ENCODE measurements at regions not wholly inside any gene's neighbourhood (a gene's known extent, or its start where the extent isn't known, plus 50 kb on each side); places are given as distances from the start of the nearest gene placed in this dataset.
"Not testable (repeated sequence)": the region's sequence is repeated elsewhere in the genome, so short reads cannot be mapped to it uniquely, and the experiment has no call there.

- no peak for DNase-seq (ENCODE audit: low read depth in 2 of 2)
Observed at GRCh38 chr12:116360579-116361413, 83.3 kb upstream of the MED13L start.

- DNase-seq (ENCODE audit: low read depth in 2 of 2): no peak
Observed at GRCh38 chr12:116361414-116362223, 84.1 kb upstream of the MED13L start.

- DNase-seq (ENCODE audit: low read depth in 2 of 2): no peak
Observed at GRCh38 chr12:116365114-116365513, 87.6 kb upstream of the MED13L start.

GRCh38 chr12:116365606-116366455 lies 88.3 kb upstream of the MED13L start:
- DNase-seq (ENCODE audit: low read depth in 2 of 2): no peak

- no peak for DNase-seq (ENCODE audit: low read depth in 2 of 2)
Observed at GRCh38 chr12:116366456-116366776, 88.9 kb upstream of the MED13L start.

- DNase-seq (ENCODE audit: low read depth in 2 of 2): no peak
Observed at GRCh38 chr12:116366824-116367223, 89.3 kb upstream of the MED13L start.

GRCh38 chr12:116368196-116369194 lies 91.0 kb upstream of the MED13L start:
- DNase-seq (ENCODE audit: low read depth in 2 of 2): no peak

- no peak for DNase-seq (ENCODE audit: low read depth in 2 of 2)
Observed at GRCh38 chr12:116370004-116370404, 92.5 kb upstream of the MED13L start.

- DNase-seq (ENCODE audit: low read depth in 2 of 2): no peak
Observed at GRCh38 chr12:116370886-116371580, 93.5 kb upstream of the MED13L start.

GRCh38 chr12:116372815-116373214 lies 95.3 kb upstream of the MED13L start:
- DNase-seq (ENCODE audit: low read depth in 2 of 2): no peak

- no peak for DNase-seq (ENCODE audit: low read depth in 2 of 2)
Observed at GRCh38 chr12:116373572-116374206, 96.2 kb upstream of the MED13L start.

GRCh38 chr12:116374207-116374606 lies 96.7 kb upstream of the MED13L start:
- no peak for DNase-seq (ENCODE audit: low read depth in 2 of 2)

- DNase-seq (ENCODE audit: low read depth in 2 of 2): no peak
Observed at GRCh38 chr12:116375278-116375842, 97.9 kb upstream of the MED13L start.

GRCh38 chr12:116376354-116377193 lies 99.1 kb upstream of the MED13L start:
- DNase-seq (ENCODE audit: low read depth in 2 of 2): no peak

GRCh38 chr12:116377194-116377571 lies 99.7 kb upstream of the MED13L start:
- DNase-seq (ENCODE audit: low read depth in 2 of 2): not testable (repeated sequence)

- no peak for DNase-seq (ENCODE audit: low read depth in 2 of 2)
Observed at GRCh38 chr12:116378002-116378401, 100.5 kb upstream of the MED13L start.

- DNase-seq (ENCODE audit: low read depth in 2 of 2): no peak
Observed at GRCh38 chr12:116380108-116380507, 102.6 kb upstream of the MED13L start.

- not testable (repeated sequence) for DNase-seq (ENCODE audit: low read depth in 2 of 2)
Observed at GRCh38 chr12:116380740-116381139, 103.2 kb upstream of the MED13L start.
